GM21367 (cell line): ENCODE measurements at regions not wholly inside any gene's neighbourhood (a gene's known extent, or its start where the extent isn't known, plus 50 kb on each side); places are given as distances from the start of the nearest gene placed in this dataset.
"Not testable (repeated sequence)": the region's sequence is repeated elsewhere in the genome, so short reads cannot be mapped to it uniquely, and the experiment has no call there.

Experiments
- ATAC-seq: cut with Tn5 transposase; IDR thresholded peaks from one replicate; pipeline ENCODE4 v1.9.1; 2021; ENCODE audit not compliant: unreplicated experiment

GRCh38 chr10:38209332-38209731, 115.2 kb downstream of the ZNF37A start:
- no peak for ATAC-seq

- not testable (repeated sequence) for ATAC-seq
Measured at GRCh38 chr10:38209748-38210147, 115.6 kb downstream of the ZNF37A start.

- no peak for ATAC-seq
Measured at GRCh38 chr10:38212460-38212859, 118.3 kb downstream of the ZNF37A start.

- no peak for ATAC-seq
Measured at GRCh38 chr10:38226385-38226784, 132.2 kb downstream of the ZNF37A start.

GRCh38 chr10:38228394-38228793, 134.3 kb downstream of the ZNF37A start:
- ATAC-seq, result no peak

GRCh38 chr10:38238479-38238878, 144.3 kb downstream of the ZNF37A start:
- not testable (repeated sequence) for ATAC-seq

GRCh38 chr10:38242061-38242649, 148.0 kb downstream of the ZNF37A start:
- not testable (repeated sequence) for ATAC-seq

- not testable (repeated sequence) for ATAC-seq
Measured at GRCh38 chr10:38248113-38248512, 154.0 kb downstream of the ZNF37A start.

- ATAC-seq, result not testable (repeated sequence)
Measured at GRCh38 chr10:38252551-38252950, 158.4 kb downstream of the ZNF37A start.

- ATAC-seq, result not testable (repeated sequence)
Measured at GRCh38 chr10:38267555-38267954, 173.4 kb downstream of the ZNF37A start.

GRCh38 chr10:38271031-38271430, 176.9 kb downstream of the ZNF37A start:
- not testable (repeated sequence) for ATAC-seq

- not testable (repeated sequence) for ATAC-seq
Measured at GRCh38 chr10:38274879-38275278, 180.7 kb downstream of the ZNF37A start.

- not testable (repeated sequence) for ATAC-seq
Measured at GRCh38 chr10:38292560-38292959, 198.4 kb downstream of the ZNF37A start.

- ATAC-seq, result not testable (repeated sequence)
Measured at GRCh38 chr10:38310111-38310510, 216.0 kb downstream of the ZNF37A start.

GRCh38 chr10:38315090-38315805, 221.1 kb downstream of the ZNF37A start:
- not testable (repeated sequence) for ATAC-seq

- ATAC-seq, result not testable (repeated sequence)
Measured at GRCh38 chr10:38321393-38321792, 227.3 kb downstream of the ZNF37A start.

GRCh38 chr10:38330306-38330705, 236.2 kb downstream of the ZNF37A start:
- ATAC-seq, result not testable (repeated sequence)

- ATAC-seq, result not testable (repeated sequence)
Measured at GRCh38 chr10:38331106-38331505, 237.0 kb downstream of the ZNF37A start.

- ATAC-seq, result not testable (repeated sequence)
Measured at GRCh38 chr10:38333699-38334098, 239.6 kb downstream of the ZNF37A start.

GRCh38 chr10:38350645-38351044, 256.5 kb downstream of the ZNF37A start:
- not testable (repeated sequence) for ATAC-seq

- ATAC-seq, result not testable (repeated sequence)
Measured at GRCh38 chr10:38354410-38354809, 260.3 kb downstream of the ZNF37A start.

GRCh38 chr10:38355911-38356526, 261.9 kb downstream of the ZNF37A start:
- peak; percentile 99 for ATAC-seq
